ENCODE measurements at regions not wholly inside any gene's neighbourhood (a gene's known extent, or its start where the extent isn't known, plus 50 kb on each side); places are given as distances from the start of the nearest gene placed in this dataset.
A peak's percentile ranks its signal among the peaks of the same experiment; 100 is the strongest.
"Not testable (repeated sequence)": the region's sequence is repeated elsewhere in the genome, so short reads cannot be mapped to it uniquely, and the experiment has no call there.

DNA sequence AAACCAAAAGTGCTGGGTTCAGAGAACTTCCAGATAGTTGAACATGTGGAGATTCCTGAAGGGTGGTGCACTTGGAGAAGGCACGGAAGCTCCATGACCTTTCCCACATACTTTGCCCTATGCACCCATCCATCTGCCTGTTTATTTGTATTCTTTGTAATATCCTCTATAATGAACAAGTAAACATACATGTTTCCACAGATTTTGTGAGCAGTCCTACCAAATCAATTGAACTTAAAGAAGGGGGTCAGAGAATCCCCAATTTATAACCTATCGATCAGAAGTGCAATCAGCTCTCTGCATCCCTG, 121.4 kb downstream of the ADSS2 start:
- Mint-ChIP-seq H3K27ac (peak overlapping the region; percentile 89; the same call in 1 of the 2 replicates), H3K27me3 (ENCODE audit: low read depth) (no peaks in the 10 kb centered on the region), H3K9me3 (peaks cover 19% of the 10 kb centered on the region), H3K4me1 (peaks cover 49% of the 10 kb centered on the region), H3K4me3 (no peak overlapping the region), H3K36me3 (peaks cover 12% of the 10 kb centered on the region)
- ChIA-PET CTCF (interaction anchor here (1.3 kb wide), 1 partner anchor 31 kb away, joined by 5 read pairs; no protein-coding TSS in a partner anchor), POLR2A (no interaction called here)
- DNase-seq (ENCODE audit: low spot score) (no peak), ATAC-seq (no peak)
- TF ChIP-seq E2F1 (CRISPR knock-in tag; IDR thresholded peaks at IDR 0.05): no peak
- no peak for TF ChIP-seq GTF2I (CRISPR knock-in tag; conservative IDR thresholded peaks at IDR 0.05)
- TF ChIP-seq, protein P1, sequence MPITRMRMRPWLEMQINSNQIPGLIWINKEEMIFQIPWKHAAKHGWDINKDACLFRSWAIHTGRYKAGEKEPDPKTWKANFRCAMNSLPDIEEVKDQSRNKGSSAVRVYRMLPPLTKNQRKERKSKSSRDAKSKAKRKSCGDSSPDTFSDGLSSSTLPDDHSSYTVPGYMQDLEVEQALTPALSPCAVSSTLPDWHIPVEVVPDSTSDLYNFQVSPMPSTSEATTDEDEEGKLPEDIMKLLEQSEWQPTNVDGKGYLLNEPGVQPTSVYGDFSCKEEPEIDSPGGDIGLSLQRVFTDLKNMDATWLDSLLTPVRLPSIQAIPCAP (CRISPR knock-in tag; IDR thresholded peaks at IDR 0.05): no peak
- no peak for TF ChIP-seq ZNF219 (CRISPR knock-in tag; IDR thresholded peaks at IDR 0.05; ENCODE audit: borderline replicate concordance)
- TF ChIP-seq ZBTB21 (CRISPR knock-in tag; IDR thresholded peaks at IDR 0.05; ENCODE audit: borderline replicate concordance): no peak
- TF ChIP-seq TEAD4 (CRISPR knock-in tag; IDR thresholded peaks at IDR 0.05): no peak
- no peak for TF ChIP-seq RORB (CRISPR knock-in tag; IDR thresholded peaks at IDR 0.05)
- TF ChIP-seq MXD4 (CRISPR knock-in tag; IDR thresholded peaks at IDR 0.05; ENCODE audit: borderline replicate concordance): no peak
- TF ChIP-seq SP1 (CRISPR knock-in tag; conservative IDR thresholded peaks at IDR 0.05): no peak
- TF ChIP-seq SMAD3 (CRISPR knock-in tag; IDR thresholded peaks at IDR 0.05; ENCODE audit: borderline replicate concordance): no peak
- no peak for TF ChIP-seq SOX15 (CRISPR knock-in tag; IDR thresholded peaks at IDR 0.05)
- no peak for TF ChIP-seq JAZF1 (CRISPR knock-in tag; IDR thresholded peaks at IDR 0.05)
- TF ChIP-seq ZNF512 (CRISPR knock-in tag; IDR thresholded peaks at IDR 0.05; ENCODE audit: borderline replicate concordance): no peak
- TF ChIP-seq ZMAT4 (CRISPR knock-in tag; IDR thresholded peaks at IDR 0.05): no peak

DNA sequence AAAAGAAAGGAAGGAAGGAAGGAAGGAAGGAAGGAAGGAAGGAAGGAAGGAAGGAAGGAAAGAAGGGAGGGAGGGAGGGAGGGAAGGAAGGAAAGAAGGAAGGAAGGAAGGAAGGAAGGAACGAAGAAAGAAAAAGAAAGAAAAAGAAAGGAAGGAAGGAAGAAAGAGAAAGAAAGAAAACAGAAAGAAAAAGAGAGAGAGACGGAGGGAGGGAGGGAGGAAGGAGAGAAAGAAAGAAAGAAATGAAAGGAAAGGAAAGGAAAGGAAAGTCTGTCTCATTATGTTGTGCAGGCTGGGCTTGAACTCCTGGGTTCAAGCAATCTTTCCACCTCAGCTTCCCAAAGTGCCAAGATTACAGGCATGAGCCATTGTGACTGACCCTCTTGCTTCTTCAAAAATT, 118.9 kb downstream of the ADSS2 start:
- peaks cover 44% of the 10 kb centered on the region for H3K4me1 Mint-ChIP-seq
- H3K27ac Mint-ChIP-seq; ATAC-seq; CTCF ChIA-PET; POLR2A ChIA-PET; H3K4me3 Mint-ChIP-seq; H3K27me3 Mint-ChIP-seq (ENCODE audit: low read depth); DNase-seq (ENCODE audit: low spot score): not testable (repeated sequence)
- H3K9me3 Mint-ChIP-seq: peaks cover 15% of the 10 kb centered on the region
- 0 out of 2 replicates have a peak, but pooled peaks have one; percentile 76 for TF ChIP-seq ZNF512 (CRISPR knock-in tag; IDR thresholded peaks at IDR 0.05; ENCODE audit: borderline replicate concordance)
- peaks cover 12% of the 10 kb centered on the region for H3K36me3 Mint-ChIP-seq

DNA sequence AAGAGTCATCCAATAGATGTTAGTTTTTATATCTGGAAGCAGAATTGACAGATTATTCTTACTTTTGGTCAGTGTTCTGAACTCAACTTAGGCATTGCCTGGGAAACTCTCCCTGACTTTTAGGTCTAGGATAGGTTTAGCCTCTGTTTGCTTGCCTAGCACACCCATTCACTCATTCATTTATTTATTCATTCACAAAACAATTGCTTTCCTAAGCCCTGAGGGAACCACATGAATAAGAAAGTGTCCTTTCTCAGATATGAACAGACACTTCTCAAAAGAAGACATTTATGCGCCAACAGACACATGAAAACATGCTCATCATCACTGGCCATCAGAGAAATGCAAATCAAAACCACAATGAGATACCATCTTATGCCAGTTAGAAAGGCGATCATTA, 117.4 kb downstream of the ADSS2 start:
- H3K27me3 Mint-ChIP-seq (ENCODE audit: low read depth); DNase-seq (ENCODE audit: low spot score); H3K4me3 Mint-ChIP-seq; POLR2A ChIA-PET; CTCF ChIA-PET; H3K27ac Mint-ChIP-seq; H3K9me3 Mint-ChIP-seq; ATAC-seq; H3K36me3 Mint-ChIP-seq: not testable (repeated sequence)
- H3K4me1 Mint-ChIP-seq: peaks cover 48% of the 10 kb centered on the region

DNA sequence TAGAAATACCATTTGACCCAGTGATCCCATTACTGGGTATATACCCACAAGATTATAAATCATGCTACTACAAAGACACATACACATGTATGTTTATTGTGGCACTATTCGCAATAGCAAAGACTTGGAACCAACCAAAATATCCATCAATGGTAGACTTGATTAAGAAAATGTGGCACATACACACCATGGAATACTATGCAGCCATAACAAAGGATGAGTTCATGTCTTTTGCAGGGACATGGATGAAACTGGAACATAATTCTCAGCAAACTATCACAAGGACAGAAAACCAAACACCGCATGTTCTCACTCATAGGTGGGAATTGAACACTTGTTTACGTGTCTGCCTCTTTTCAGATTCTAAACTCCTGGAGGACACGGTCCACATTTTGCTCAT, 116.9 kb downstream of the ADSS2 start:
- DNase-seq (ENCODE audit: low spot score); H3K4me3 Mint-ChIP-seq; ATAC-seq; POLR2A ChIA-PET; H3K9me3 Mint-ChIP-seq; H3K36me3 Mint-ChIP-seq; CTCF ChIA-PET; H3K27ac Mint-ChIP-seq; H3K27me3 Mint-ChIP-seq (ENCODE audit: low read depth): not testable (repeated sequence)
- H3K4me1 Mint-ChIP-seq: peaks cover 47% of the 10 kb centered on the region
